Activated CD4-positive, CD25-positive, alpha-beta regulatory T cell treated with anti-CD3 and anti-CD28 coated beads, Interleukin-2, amount 50 U/mL, for 72 hours (primary cell): ENCODE measurements at regions not wholly inside any gene's neighbourhood (a gene's known extent, or its start where the extent isn't known, plus 50 kb on each side); places are given as distances from the start of the nearest gene placed in this dataset.

Source experiments
- DNase-seq: peaks from one replicate; pipeline ENCODE4 v3.0.0; 2021

GRCh38 chr14:98707522-98707921 is 564.5 kb downstream of the BCL11B start:
- DNase-seq: no peak

GRCh38 chr14:98708555-98708954 is 563.4 kb downstream of the BCL11B start:
- no peak for DNase-seq

GRCh38 chr14:98711453-98711852 is 560.5 kb downstream of the BCL11B start:
- no peak for DNase-seq

- DNase-seq: no peak
Observed at GRCh38 chr14:98714626-98715425, 557.2 kb downstream of the BCL11B start.

- DNase-seq: no peak
Observed at GRCh38 chr14:98716133-98716532, 555.9 kb downstream of the BCL11B start.

- DNase-seq: no peak
Observed at GRCh38 chr14:98721061-98721460, 550.9 kb downstream of the BCL11B start.

GRCh38 chr14:98724734-98725133 is 547.3 kb downstream of the BCL11B start:
- no peak for DNase-seq

- DNase-seq: no peak
Observed at GRCh38 chr14:98725191-98725590, 546.8 kb downstream of the BCL11B start.

- no peak for DNase-seq
Observed at GRCh38 chr14:98725676-98726075, 546.3 kb downstream of the BCL11B start.

- no peak for DNase-seq
Observed at GRCh38 chr14:98726585-98727405, 545.2 kb downstream of the BCL11B start.

GRCh38 chr14:98728024-98728423 is 544.0 kb downstream of the BCL11B start:
- DNase-seq: no peak

GRCh38 chr14:98728836-98729235 is 543.2 kb downstream of the BCL11B start:
- no peak for DNase-seq

- no peak for DNase-seq
Observed at GRCh38 chr14:98731286-98731685, 540.7 kb downstream of the BCL11B start.

- no peak for DNase-seq
Observed at GRCh38 chr14:98731701-98732100, 540.3 kb downstream of the BCL11B start.

GRCh38 chr14:98733536-98733935 is 538.5 kb downstream of the BCL11B start:
- DNase-seq: no peak

GRCh38 chr14:98736701-98737338 is 535.2 kb downstream of the BCL11B start:
- no peak for DNase-seq

GRCh38 chr14:98741523-98741922 is 530.5 kb downstream of the BCL11B start:
- no peak for DNase-seq

GRCh38 chr14:98742001-98742400 is 530.0 kb downstream of the BCL11B start:
- DNase-seq: no peak

GRCh38 chr14:98743536-98743935 is 528.5 kb downstream of the BCL11B start:
- no peak for DNase-seq

- DNase-seq: no peak
Observed at GRCh38 chr14:98748966-98749365, 523.0 kb downstream of the BCL11B start.

GRCh38 chr14:98751110-98751509 is 520.9 kb downstream of the BCL11B start:
- no peak for DNase-seq

GRCh38 chr14:98752660-98753059 is 519.3 kb downstream of the BCL11B start:
- DNase-seq: no peak

- DNase-seq: no peak
Observed at GRCh38 chr14:98754343-98755020, 517.5 kb downstream of the BCL11B start.
